Liver (tissue), 3 donors: ENCODE measurements at regions not wholly inside any gene's neighbourhood (a gene's known extent, or its start where the extent isn't known, plus 50 kb on each side); places are given as distances from the start of the nearest gene placed in this dataset.

Experiments used
- GABPA ChIP-seq, 2 donors: IDR thresholded peaks in 1 of 2; conservative IDR thresholded peaks in 1 of 2; 2 replicates each; pipeline ENCODE4 v1.6.1; 2016; ENCODE audit warnings: antibody characterized with exemption in 2 of 2, mild to moderate bottlenecking in 1 of 2, moderate library complexity in 1 of 2
- RAD21 ChIP-seq, 2 donors: IDR thresholded peaks; 2 replicates each; pipeline ENCODE4 v1.6.1; 2016; ENCODE audit warnings: antibody characterized with exemption in 2 of 2, mild to moderate bottlenecking in 2 of 2
- TAF1 ChIP-seq: conservative IDR thresholded peaks from 2 replicates; pipeline ENCODE4 v1.6.1; 2016; ENCODE audit warnings: antibody characterized with exemption, mild to moderate bottlenecking
- TF ChIP-seq, protein P1 (sequence below): fragments of 150-350 bp; IDR thresholded peaks from 2 replicates; pipeline ENCODE4 v1.5.1; 2017; ENCODE audit warnings: improper control_type of control experiment, low read depth, low read length; ENCODE audit not compliant: missing input control
- TF ChIP-seq, protein P2 (sequence below): IDR thresholded peaks from 2 replicates; pipeline ENCODE4 v1.6.1; 2016; ENCODE audit warnings: antibody characterized with exemption, mild to moderate bottlenecking
- donor health status: healthy.
- donor health status: healthy.

DNA sequence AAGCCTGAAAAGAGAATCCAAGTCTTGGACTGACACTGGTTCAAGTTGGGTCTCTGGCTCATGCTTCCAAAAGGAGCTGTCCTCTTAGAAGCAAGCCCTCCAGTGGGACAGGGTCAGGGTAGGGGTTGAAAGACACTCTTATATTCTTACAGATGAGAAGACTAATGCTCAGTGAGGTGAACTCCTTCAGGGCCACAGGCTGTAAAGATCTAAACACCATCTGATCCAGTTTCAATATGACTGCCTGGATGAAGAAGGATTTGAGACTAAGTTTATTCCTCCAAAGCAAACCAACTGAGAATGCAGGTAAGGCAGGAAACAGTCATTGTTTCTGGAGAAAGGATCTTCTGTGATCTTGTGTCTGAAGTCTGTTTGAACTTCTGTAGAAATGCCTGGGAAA is 99.0 kb upstream of the TAB2 start:
- TF ChIP-seq, protein P1, sequence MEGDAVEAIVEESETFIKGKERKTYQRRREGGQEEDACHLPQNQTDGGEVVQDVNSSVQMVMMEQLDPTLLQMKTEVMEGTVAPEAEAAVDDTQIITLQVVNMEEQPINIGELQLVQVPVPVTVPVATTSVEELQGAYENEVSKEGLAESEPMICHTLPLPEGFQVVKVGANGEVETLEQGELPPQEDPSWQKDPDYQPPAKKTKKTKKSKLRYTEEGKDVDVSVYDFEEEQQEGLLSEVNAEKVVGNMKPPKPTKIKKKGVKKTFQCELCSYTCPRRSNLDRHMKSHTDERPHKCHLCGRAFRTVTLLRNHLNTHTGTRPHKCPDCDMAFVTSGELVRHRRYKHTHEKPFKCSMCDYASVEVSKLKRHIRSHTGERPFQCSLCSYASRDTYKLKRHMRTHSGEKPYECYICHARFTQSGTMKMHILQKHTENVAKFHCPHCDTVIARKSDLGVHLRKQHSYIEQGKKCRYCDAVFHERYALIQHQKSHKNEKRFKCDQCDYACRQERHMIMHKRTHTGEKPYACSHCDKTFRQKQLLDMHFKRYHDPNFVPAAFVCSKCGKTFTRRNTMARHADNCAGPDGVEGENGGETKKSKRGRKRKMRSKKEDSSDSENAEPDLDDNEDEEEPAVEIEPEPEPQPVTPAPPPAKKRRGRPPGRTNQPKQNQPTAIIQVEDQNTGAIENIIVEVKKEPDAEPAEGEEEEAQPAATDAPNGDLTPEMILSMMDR, result no peak
- TF ChIP-seq GABPA (IDR thresholded peaks at IDR 0.05 in 1 of 2, conservative IDR thresholded peaks at IDR 0.05 in 1 of 2) (no peak), TAF1 (no peak), RAD21 (IDR thresholded peaks at IDR 0.05) (no peak)
- TF ChIP-seq, protein P2, sequence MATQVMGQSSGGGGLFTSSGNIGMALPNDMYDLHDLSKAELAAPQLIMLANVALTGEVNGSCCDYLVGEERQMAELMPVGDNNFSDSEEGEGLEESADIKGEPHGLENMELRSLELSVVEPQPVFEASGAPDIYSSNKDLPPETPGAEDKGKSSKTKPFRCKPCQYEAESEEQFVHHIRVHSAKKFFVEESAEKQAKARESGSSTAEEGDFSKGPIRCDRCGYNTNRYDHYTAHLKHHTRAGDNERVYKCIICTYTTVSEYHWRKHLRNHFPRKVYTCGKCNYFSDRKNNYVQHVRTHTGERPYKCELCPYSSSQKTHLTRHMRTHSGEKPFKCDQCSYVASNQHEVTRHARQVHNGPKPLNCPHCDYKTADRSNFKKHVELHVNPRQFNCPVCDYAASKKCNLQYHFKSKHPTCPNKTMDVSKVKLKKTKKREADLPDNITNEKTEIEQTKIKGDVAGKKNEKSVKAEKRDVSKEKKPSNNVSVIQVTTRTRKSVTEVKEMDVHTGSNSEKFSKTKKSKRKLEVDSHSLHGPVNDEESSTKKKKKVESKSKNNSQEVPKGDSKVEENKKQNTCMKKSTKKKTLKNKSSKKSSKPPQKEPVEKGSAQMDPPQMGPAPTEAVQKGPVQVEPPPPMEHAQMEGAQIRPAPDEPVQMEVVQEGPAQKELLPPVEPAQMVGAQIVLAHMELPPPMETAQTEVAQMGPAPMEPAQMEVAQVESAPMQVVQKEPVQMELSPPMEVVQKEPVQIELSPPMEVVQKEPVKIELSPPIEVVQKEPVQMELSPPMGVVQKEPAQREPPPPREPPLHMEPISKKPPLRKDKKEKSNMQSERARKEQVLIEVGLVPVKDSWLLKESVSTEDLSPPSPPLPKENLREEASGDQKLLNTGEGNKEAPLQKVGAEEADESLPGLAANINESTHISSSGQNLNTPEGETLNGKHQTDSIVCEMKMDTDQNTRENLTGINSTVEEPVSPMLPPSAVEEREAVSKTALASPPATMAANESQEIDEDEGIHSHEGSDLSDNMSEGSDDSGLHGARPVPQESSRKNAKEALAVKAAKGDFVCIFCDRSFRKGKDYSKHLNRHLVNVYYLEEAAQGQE, result no peak
